Activated CD4-positive, alpha-beta T cell treated with anti-CD3 and anti-CD28 coated beads, Interleukin-2, amount 50 U/mL, for 48 hours (primary cell): ENCODE measurements at regions not wholly inside any gene's neighbourhood (a gene's known extent, or its start where the extent isn't known, plus 50 kb on each side); places are given as distances from the start of the nearest gene placed in this dataset.
"Not testable (repeated sequence)": the region's sequence is repeated elsewhere in the genome, so short reads cannot be mapped to it uniquely, and the experiment has no call there.

Experiments
- DNase-seq, 2 experiments: peaks; one replicate each; pipeline ENCODE4 v3.0.0-alpha.2; 2020

- DNase-seq, result no peak
Measured at GRCh38 chr2:12435430-12436222, 281.1 kb upstream of the TRIB2 start.

GRCh38 chr2:12436483-12436882 lies 280.3 kb upstream of the TRIB2 start:
- no peak for DNase-seq

- DNase-seq, result no peak
Measured at GRCh38 chr2:12436935-12437561, 279.7 kb upstream of the TRIB2 start.

- DNase-seq, result no peak
Measured at GRCh38 chr2:12440731-12441130, 276.0 kb upstream of the TRIB2 start.

GRCh38 chr2:12441750-12442475 lies 274.8 kb upstream of the TRIB2 start:
- DNase-seq, result no peak

GRCh38 chr2:12442476-12442847 lies 274.3 kb upstream of the TRIB2 start:
- DNase-seq, result no peak

GRCh38 chr2:12448846-12449505 lies 267.8 kb upstream of the TRIB2 start:
- DNase-seq, result peak; percentile 15 to 21

- DNase-seq, result no peak
Measured at GRCh38 chr2:12451726-12452125, 265.0 kb upstream of the TRIB2 start.

GRCh38 chr2:12452185-12452584 lies 264.6 kb upstream of the TRIB2 start:
- no peak for DNase-seq

GRCh38 chr2:12453731-12454130 lies 263.0 kb upstream of the TRIB2 start:
- no peak for DNase-seq

- no peak for DNase-seq
Measured at GRCh38 chr2:12455661-12456060, 261.1 kb upstream of the TRIB2 start.

- peak; percentile 67 to 77 for DNase-seq
Measured at GRCh38 chr2:12456293-12457106, 260.2 kb upstream of the TRIB2 start.

- no peak for DNase-seq
Measured at GRCh38 chr2:12457831-12458230, 258.9 kb upstream of the TRIB2 start.

- DNase-seq, result no peak
Measured at GRCh38 chr2:12463189-12463588, 253.5 kb upstream of the TRIB2 start.

GRCh38 chr2:12465631-12466135 lies 251.1 kb upstream of the TRIB2 start:
- no peak for DNase-seq

GRCh38 chr2:12467303-12467702 lies 249.4 kb upstream of the TRIB2 start:
- no peak for DNase-seq

GRCh38 chr2:12469141-12469561 lies 247.6 kb upstream of the TRIB2 start:
- DNase-seq, result no peak

- DNase-seq, result not testable (repeated sequence)
Measured at GRCh38 chr2:12472265-12472664, 244.5 kb upstream of the TRIB2 start.

- DNase-seq, result no peak
Measured at GRCh38 chr2:12478151-12479064, 238.3 kb upstream of the TRIB2 start.

- no peak for DNase-seq
Measured at GRCh38 chr2:12479065-12479601, 237.6 kb upstream of the TRIB2 start.
